ENCODE measurements at regions not wholly inside any gene's neighbourhood (a gene's known extent, or its start where the extent isn't known, plus 50 kb on each side); places are given as distances from the start of the nearest gene placed in this dataset.

GRCh38 chr3:137568880-137569279 lies 195.2 kb upstream of the SOX14 start:
- Histone ChIP-seq H3K4me1 (ENCODE audit: insufficient read depth, low read length, poor library complexity, severe bottlenecking) (no peaks in the 10 kb centered on the region), H3K4me3 (ENCODE audit: low read length, poor library complexity, severe bottlenecking) (no peak overlapping the region), H3K79me2 (ENCODE audit: insufficient read depth, low read length) (no peaks in the 10 kb centered on the region), H3K36me3 (ENCODE audit: insufficient read depth, low read length) (no peaks in the 10 kb centered on the region), H3K9ac (ENCODE audit: low read depth, low read length, poor library complexity, severe bottlenecking) (no peak overlapping the region), H4K20me1 (ENCODE audit: insufficient read depth, low read length, poor library complexity, severe bottlenecking) (no peaks in the 10 kb centered on the region), H3F3A (ENCODE audit: low read depth) (no peaks in the 10 kb centered on the region), H3K9me3 (ENCODE audit: insufficient read depth, low read depth, low read length) (no peaks in the 10 kb centered on the region), H3K27me3 (ENCODE audit: insufficient read depth, low read length, poor library complexity, severe bottlenecking) (no peaks in the 10 kb centered on the region), H2AFZ (ENCODE audit: low read length) (no peak overlapping the region), H3K4me2 (ENCODE audit: low read depth, low read length, poor library complexity, severe bottlenecking) (no peak overlapping the region), H3K9me2 (replicated peaks; ENCODE audit: low read depth, low read length) (no peaks in the 10 kb centered on the region)
- TF ChIP-seq CTCF (conservative IDR thresholded peaks at IDR 0.05; ENCODE audit: low read length), result no peak
- no peak for TF ChIP-seq EZH2phosphoT487 (IDR thresholded peaks at IDR 0.05; ENCODE audit: borderline replicate concordance)

- H3F3A ChIP-seq (ENCODE audit: low read depth), result no peaks in the 10 kb centered on the region
- H3K4me3 ChIP-seq (ENCODE audit: low read length, poor library complexity, severe bottlenecking), result no peak overlapping the region
- TF ChIP-seq EZH2phosphoT487 (IDR thresholded peaks at IDR 0.05; ENCODE audit: borderline replicate concordance) (no peak), CTCF (conservative IDR thresholded peaks at IDR 0.05; ENCODE audit: low read length) (no peak)
- H4K20me1 ChIP-seq (ENCODE audit: insufficient read depth, low read length, poor library complexity, severe bottlenecking), result no peaks in the 10 kb centered on the region
- no peaks in the 10 kb centered on the region for H3K9me3 ChIP-seq (ENCODE audit: insufficient read depth, low read depth, low read length)
- H2AFZ ChIP-seq (ENCODE audit: low read length), result no peak overlapping the region
- no peak overlapping the region for H3K4me2 ChIP-seq (ENCODE audit: low read depth, low read length, poor library complexity, severe bottlenecking)
- no peaks in the 10 kb centered on the region for H3K9me2 ChIP-seq (replicated peaks; ENCODE audit: low read depth, low read length)
- H3K9ac ChIP-seq (ENCODE audit: low read depth, low read length, poor library complexity, severe bottlenecking), result no peak overlapping the region
- no peaks in the 10 kb centered on the region for H3K4me1 ChIP-seq (ENCODE audit: insufficient read depth, low read length, poor library complexity, severe bottlenecking)
- no peaks in the 10 kb centered on the region for H3K79me2 ChIP-seq (ENCODE audit: insufficient read depth, low read length)
- no peaks in the 10 kb centered on the region for H3K36me3 ChIP-seq (ENCODE audit: insufficient read depth, low read length)
- no peaks in the 10 kb centered on the region for H3K27me3 ChIP-seq (ENCODE audit: insufficient read depth, low read length, poor library complexity, severe bottlenecking)
Observed at GRCh38 chr3:137572931-137573330, 191.2 kb upstream of the SOX14 start.

- no peaks in the 10 kb centered on the region for H3K79me2 ChIP-seq (ENCODE audit: insufficient read depth, low read length)
- H3K9ac ChIP-seq (ENCODE audit: low read depth, low read length, poor library complexity, severe bottlenecking), result no peak overlapping the region
Observed at GRCh38 chr3:137582484-137582883, 181.6 kb upstream of the SOX14 start.

More at GRCh38 chr3:137582484-137582883, 181.6 kb upstream of the SOX14 start:
- H4K20me1 ChIP-seq (ENCODE audit: insufficient read depth, low read length, poor library complexity, severe bottlenecking), result no peaks in the 10 kb centered on the region
- H3K4me3 ChIP-seq (ENCODE audit: low read length, poor library complexity, severe bottlenecking), result no peak overlapping the region
- H3F3A ChIP-seq (ENCODE audit: low read depth), result no peaks in the 10 kb centered on the region
- no peaks in the 10 kb centered on the region for H3K36me3 ChIP-seq (ENCODE audit: insufficient read depth, low read length)
- no peaks in the 10 kb centered on the region for H3K9me2 ChIP-seq (replicated peaks; ENCODE audit: low read depth, low read length)
- no peak overlapping the region for H2AFZ ChIP-seq (ENCODE audit: low read length)
- H3K9me3 ChIP-seq (ENCODE audit: insufficient read depth, low read depth, low read length), result no peaks in the 10 kb centered on the region
- H3K4me2 ChIP-seq (ENCODE audit: low read depth, low read length, poor library complexity, severe bottlenecking), result no peak overlapping the region
- no peaks in the 10 kb centered on the region for H3K27me3 ChIP-seq (ENCODE audit: insufficient read depth, low read length, poor library complexity, severe bottlenecking)
- no peaks in the 10 kb centered on the region for H3K4me1 ChIP-seq (ENCODE audit: insufficient read depth, low read length, poor library complexity, severe bottlenecking)
- TF ChIP-seq EZH2phosphoT487 (IDR thresholded peaks at IDR 0.05; ENCODE audit: borderline replicate concordance) (no peak), CTCF (conservative IDR thresholded peaks at IDR 0.05; ENCODE audit: low read length) (no peak)
